ENCODE measurements at regions not wholly inside any gene's neighbourhood (a gene's known extent, or its start where the extent isn't known, plus 50 kb on each side); places are given as distances from the start of the nearest gene placed in this dataset.

DNA sequence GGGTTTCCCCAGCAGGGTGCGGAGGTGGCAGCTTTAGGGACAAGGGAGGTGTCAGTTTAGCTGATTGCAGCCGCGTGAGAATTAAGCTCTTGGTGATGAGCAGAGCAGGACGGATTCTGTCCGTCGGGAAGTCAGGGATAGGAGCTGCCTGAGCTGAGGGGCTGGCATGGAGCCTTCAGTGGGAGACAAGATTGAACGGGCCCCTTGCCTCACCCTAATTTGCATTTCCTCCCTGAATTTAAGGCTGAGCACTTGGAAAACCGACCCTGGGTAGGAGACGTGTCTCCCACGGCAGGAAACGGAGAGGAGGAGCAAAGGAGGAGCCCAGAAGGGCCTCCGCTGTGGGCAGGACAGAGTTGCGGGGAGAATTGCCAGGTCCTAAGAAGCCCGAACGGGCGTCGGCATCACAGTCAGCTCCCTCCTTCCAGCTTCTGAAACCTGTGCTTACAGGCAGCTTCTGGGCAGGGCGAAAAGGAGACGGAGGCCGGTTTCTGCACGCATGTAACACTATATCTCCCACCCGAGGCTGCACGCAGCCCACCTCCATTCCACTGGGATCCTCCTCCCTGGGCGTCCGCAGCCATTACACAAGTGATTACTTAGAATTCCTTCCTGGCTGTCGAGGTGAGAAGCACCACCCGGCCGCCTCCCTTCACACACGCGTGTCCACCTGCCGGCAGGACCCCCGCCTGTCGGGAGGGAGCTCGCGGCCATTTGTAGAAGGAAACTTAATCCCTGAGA, 345.8 kb downstream of the BRD1 start:
- TF ChIP-seq, protein P1, sequence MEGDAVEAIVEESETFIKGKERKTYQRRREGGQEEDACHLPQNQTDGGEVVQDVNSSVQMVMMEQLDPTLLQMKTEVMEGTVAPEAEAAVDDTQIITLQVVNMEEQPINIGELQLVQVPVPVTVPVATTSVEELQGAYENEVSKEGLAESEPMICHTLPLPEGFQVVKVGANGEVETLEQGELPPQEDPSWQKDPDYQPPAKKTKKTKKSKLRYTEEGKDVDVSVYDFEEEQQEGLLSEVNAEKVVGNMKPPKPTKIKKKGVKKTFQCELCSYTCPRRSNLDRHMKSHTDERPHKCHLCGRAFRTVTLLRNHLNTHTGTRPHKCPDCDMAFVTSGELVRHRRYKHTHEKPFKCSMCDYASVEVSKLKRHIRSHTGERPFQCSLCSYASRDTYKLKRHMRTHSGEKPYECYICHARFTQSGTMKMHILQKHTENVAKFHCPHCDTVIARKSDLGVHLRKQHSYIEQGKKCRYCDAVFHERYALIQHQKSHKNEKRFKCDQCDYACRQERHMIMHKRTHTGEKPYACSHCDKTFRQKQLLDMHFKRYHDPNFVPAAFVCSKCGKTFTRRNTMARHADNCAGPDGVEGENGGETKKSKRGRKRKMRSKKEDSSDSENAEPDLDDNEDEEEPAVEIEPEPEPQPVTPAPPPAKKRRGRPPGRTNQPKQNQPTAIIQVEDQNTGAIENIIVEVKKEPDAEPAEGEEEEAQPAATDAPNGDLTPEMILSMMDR (IDR thresholded peaks at IDR 0.05; ENCODE audit: control insufficient read depth, extremely low read depth, insufficient read depth): no peak
- no peak for DNase-seq (ENCODE audit: low read depth)
- H3K4me3 ChIP-seq (ENCODE audit: low read depth, low read length): no peak overlapping the region

- no peak overlapping the region for H3K4me3 ChIP-seq (ENCODE audit: low read depth, low read length)
- TF ChIP-seq, protein P1 (IDR thresholded peaks at IDR 0.05; ENCODE audit: control insufficient read depth, extremely low read depth, insufficient read depth): no peak
- no peak for DNase-seq (ENCODE audit: low read depth)
Measured at GRCh38 chr22:49480896-49481658, 346.6 kb downstream of the BRD1 start.

GRCh38 chr22:49480331-49480730, 347.3 kb downstream of the BRD1 start:
- H3K4me3 ChIP-seq (ENCODE audit: low read depth, low read length): no peak overlapping the region
- no peak for DNase-seq (ENCODE audit: low read depth)
- TF ChIP-seq, protein P1 (IDR thresholded peaks at IDR 0.05; ENCODE audit: control insufficient read depth, extremely low read depth, insufficient read depth): no peak

- no peak for DNase-seq (ENCODE audit: low read depth)
- H3K4me3 ChIP-seq (ENCODE audit: low read depth, low read length): no peak overlapping the region
- TF ChIP-seq, protein P1 (IDR thresholded peaks at IDR 0.05; ENCODE audit: control insufficient read depth, extremely low read depth, insufficient read depth): no peak
Measured at GRCh38 chr22:49479566-49479965, 348.1 kb downstream of the BRD1 start.

DNA sequence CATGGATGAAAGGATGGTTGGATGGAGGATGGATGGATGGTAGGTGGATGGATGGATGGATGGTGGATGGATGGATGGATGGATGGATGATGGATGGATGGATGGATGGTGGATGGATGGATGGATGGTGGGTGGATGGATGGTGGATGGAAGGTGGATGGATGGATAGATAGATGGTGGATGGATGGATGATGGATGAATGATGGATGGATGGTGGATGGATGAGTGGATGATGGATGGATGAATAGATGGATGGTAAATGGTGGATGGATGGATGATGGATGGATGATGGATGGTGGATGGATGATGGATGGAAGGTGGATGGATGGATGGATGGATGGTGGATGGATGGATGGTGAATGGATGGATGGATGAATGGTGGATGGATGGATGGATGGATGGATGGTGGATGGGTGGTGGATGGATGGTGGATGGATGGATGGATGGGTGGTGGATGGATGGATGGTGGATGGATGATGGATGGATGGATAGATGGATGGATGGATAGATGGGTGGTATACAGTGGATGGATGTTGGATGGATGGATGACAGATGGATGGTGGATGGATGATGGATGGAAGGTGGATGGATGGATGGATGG, 350.8 kb downstream of the BRD1 start:
- TF ChIP-seq, protein P1 (IDR thresholded peaks at IDR 0.05; ENCODE audit: control insufficient read depth, extremely low read depth, insufficient read depth): no peak
- no peak for DNase-seq (ENCODE audit: low read depth)
- H3K4me3 ChIP-seq (ENCODE audit: low read depth, low read length): no peak overlapping the region

- no peak overlapping the region for H3K4me3 ChIP-seq (ENCODE audit: low read depth, low read length)
- DNase-seq (ENCODE audit: low read depth): no peak
- TF ChIP-seq, protein P1 (IDR thresholded peaks at IDR 0.05; ENCODE audit: control insufficient read depth, extremely low read depth, insufficient read depth): no peak
Measured at GRCh38 chr22:49476176-49476575, 351.5 kb downstream of the BRD1 start.
